BJ (cell line): ENCODE measurements at regions not wholly inside any gene's neighbourhood (a gene's known extent, or its start where the extent isn't known, plus 50 kb on each side); places are given as distances from the start of the nearest gene placed in this dataset.

ENCODE experiments used
- CTCF ChIA-PET: fragments of 350-600 bp; formaldehyde crosslinking; extraction: SDS; loops from one replicate; lab custom pipeline; 2021; ENCODE audit warnings: antibody characterized with exemption, inconsistent platforms; lab: Yijun Ruan, JAX
- POLR2A ChIA-PET: fragments of 300-600 bp; sonication (Branson Sonifier 250); formaldehyde crosslinking; extraction: SDS; loops from one replicate; lab custom pipeline; 2021; ENCODE audit warnings: antibody characterized with exemption; lab: Charles Lee
- DNase-seq: peaks from one replicate; pipeline ENCODE4 v3.0.0-alpha.2; 2011; ENCODE audit warnings: low read depth
- H3K27me3 ChIP-seq: 2 replicates; pipeline ENCODE4 v1.6.0; 2011; ENCODE audit warnings: low read length; ENCODE audit not compliant: control insufficient read depth, insufficient read depth
- H3K36me3 ChIP-seq: 2 replicates; pipeline ENCODE4 v1.5.1; 2011; ENCODE audit warnings: low read length; ENCODE audit not compliant: control insufficient read depth, insufficient read depth
- H3K4me3 ChIP-seq: 2 replicates; pipeline ENCODE4 v1.5.1; 2011; ENCODE audit warnings: low read depth, mild to moderate bottlenecking, control low read depth, low read length
- CTCF ChIP-seq: IDR thresholded peaks from 2 replicates; pipeline ENCODE4 v1.5.1; 2011; ENCODE audit warnings: low read depth, mild to moderate bottlenecking, control low read depth, inconsistent platforms, low read length, moderate library complexity; ENCODE audit not compliant: insufficient read depth

DNA sequence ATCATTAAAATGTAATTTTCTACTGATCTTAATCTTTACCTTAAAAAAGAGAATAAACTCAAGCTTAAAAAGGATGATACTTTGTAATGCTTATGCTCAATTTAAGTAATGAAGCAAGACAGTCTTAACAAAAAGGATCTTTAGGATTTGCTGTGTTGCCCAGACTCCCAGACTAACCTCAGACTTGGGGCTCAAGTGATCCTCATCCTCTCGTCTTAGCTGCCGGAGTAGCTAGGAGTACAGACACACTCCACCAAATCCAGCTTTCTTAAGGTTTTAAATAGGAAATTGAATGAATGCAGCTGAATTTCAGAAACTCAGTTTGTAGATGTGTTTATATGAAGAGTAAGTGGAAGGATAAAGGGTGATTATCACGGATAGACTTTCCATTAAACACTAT, 400.5 kb upstream of the DAB2 start:
- TF ChIP-seq CTCF: no peak
- POLR2A ChIA-PET: no interaction called here
- Histone ChIP-seq H3K4me3 (no peak overlapping the region), H3K27me3 (no peaks in the 10 kb centered on the region; the same call in 1 of the 2 replicates), H3K36me3 (no peaks in the 10 kb centered on the region)
- CTCF ChIA-PET: no interaction called here
- DNase-seq: no peak

DNA sequence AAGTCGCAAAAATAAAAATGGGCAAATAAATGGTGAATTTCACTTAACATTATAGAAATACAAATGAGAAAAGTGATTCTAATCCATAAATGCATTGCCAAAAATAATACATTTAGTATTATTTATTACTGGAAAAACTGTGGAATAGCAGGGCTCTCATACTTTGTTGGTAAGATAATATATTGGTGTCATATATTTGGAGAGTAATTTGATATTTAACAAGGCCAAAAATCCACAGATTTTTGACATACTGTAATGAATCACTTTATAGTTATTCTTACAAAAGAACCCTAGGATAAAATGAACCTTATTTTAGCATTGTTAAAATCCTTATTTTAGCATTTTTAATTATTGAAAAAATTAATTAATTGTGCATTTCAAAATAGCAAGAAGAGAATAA, 397.2 kb upstream of the DAB2 start:
- no peaks in the 10 kb centered on the region for H3K36me3 ChIP-seq
- DNase-seq: no peak
- CTCF ChIA-PET: no interaction called here
- no peaks in the 10 kb centered on the region; the same call in 1 of the 2 replicates for H3K27me3 ChIP-seq
- TF ChIP-seq CTCF: no peak
- no peak overlapping the region for H3K4me3 ChIP-seq
- POLR2A ChIA-PET: no interaction called here

DNA sequence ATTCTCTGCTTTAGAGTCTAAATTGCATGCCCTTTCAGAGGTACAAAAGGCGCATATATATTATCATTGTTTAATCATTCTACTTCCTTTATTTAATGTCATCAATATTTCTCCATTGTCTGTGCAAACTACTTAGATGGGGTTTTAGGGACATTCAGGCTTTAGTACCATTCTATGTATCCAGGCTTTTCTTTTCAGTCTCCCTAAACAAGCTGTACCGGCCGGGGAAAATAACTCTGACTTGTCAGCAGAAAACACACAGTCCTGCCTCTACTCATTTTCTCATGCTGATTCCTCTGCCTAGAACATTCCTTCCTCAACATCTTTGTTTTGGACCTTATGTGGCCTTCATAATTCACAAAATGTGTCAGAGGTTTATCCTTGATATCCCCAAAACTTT, 392.1 kb upstream of the DAB2 start:
- DNase-seq: no peak
- ChIA-PET CTCF (no interaction called here), POLR2A (no interaction called here)
- Histone ChIP-seq H3K36me3 (no peaks in the 10 kb centered on the region), H3K4me3 (no peak overlapping the region), H3K27me3 (peaks cover 5% of the 10 kb centered on the region)
- no peak for TF ChIP-seq CTCF

GRCh38 chr5:39816156-39816845, 391.5 kb upstream of the DAB2 start:
- CTCF ChIA-PET: no interaction called here
- POLR2A ChIA-PET: no interaction called here
- DNase-seq: no peak
- Histone ChIP-seq H3K36me3 (no peaks in the 10 kb centered on the region), H3K27me3 (peaks cover 5% of the 10 kb centered on the region), H3K4me3 (no peak overlapping the region)
- TF ChIP-seq CTCF: no peak

DNA sequence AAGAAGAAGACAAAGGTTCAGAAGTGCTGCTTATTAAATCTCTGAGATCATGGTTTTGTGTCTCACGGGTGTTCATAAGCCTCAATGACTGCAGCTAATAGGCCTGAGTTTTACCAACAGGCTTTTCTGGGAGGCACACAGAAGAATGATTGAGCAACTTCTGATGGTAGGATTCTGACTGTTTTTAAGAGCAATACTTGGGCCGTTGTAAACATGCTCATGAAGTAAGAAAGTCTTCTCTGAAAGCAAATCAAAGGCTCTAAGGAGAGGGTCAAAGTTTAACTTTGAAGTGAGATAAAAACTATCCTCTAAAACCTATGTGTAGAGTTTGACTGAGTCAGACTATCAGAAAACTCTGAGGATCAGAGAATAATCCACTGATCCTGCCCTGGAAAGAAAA, 390.9 kb upstream of the DAB2 start:
- no peak for TF ChIP-seq CTCF
- DNase-seq: no peak
- H3K36me3 ChIP-seq: no peaks in the 10 kb centered on the region
- H3K27me3 ChIP-seq: peaks cover 5% of the 10 kb centered on the region
- POLR2A ChIA-PET: no interaction called here
- CTCF ChIA-PET: no interaction called here
- H3K4me3 ChIP-seq: no peak overlapping the region
